ENCODE measurements at regions not wholly inside any gene's neighbourhood (a gene's known extent, or its start where the extent isn't known, plus 50 kb on each side); places are given as distances from the start of the nearest gene placed in this dataset.

DNA sequence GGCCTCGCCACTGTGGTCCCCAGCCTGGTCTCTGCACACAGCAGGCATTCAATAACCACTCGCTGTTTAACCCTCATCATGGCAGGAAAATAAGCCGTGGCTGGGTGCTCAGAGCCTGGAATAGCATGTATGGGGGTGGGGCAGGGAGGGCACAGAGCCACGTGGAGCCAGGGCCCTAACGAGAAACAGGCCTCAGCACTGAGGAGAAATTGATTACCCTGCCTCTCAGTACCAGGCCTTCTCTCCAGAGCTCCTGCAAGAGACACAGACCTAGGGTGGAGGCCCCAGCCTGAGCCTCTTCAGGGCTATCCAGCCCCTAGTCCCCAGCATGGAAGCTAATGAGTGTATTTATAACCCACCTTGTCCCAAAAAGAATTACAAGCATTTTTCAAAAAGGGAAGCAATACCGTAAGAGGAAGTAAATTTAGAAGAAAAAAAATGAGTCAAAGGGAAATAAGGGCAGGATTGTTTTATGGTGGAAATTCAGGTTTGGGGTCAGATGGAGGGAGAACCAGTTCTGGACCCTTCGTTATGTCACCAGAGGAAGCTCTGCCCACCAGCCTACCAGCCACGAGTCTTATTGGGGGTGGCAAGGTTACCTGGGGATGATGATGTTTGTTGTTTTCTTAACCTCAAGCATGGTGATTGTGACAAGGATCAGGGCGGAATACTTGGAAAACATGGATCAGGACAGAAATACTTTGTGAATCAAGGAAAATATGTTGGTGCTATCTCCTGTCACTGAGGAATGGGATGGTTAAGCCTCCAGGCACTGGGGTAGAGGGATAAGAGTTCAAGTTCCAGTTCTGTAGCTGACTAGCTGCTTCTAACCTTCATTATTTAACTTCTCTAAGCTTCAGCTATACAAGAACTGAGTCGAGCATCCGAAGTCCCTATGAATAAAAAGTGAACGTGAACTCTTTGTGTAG is 101.9 kb upstream of the RBPJ start:
- TF ChIP-seq POLR2A (IDR thresholded peaks at IDR 0.05): no peak
- TF ChIP-seq, protein P1, sequence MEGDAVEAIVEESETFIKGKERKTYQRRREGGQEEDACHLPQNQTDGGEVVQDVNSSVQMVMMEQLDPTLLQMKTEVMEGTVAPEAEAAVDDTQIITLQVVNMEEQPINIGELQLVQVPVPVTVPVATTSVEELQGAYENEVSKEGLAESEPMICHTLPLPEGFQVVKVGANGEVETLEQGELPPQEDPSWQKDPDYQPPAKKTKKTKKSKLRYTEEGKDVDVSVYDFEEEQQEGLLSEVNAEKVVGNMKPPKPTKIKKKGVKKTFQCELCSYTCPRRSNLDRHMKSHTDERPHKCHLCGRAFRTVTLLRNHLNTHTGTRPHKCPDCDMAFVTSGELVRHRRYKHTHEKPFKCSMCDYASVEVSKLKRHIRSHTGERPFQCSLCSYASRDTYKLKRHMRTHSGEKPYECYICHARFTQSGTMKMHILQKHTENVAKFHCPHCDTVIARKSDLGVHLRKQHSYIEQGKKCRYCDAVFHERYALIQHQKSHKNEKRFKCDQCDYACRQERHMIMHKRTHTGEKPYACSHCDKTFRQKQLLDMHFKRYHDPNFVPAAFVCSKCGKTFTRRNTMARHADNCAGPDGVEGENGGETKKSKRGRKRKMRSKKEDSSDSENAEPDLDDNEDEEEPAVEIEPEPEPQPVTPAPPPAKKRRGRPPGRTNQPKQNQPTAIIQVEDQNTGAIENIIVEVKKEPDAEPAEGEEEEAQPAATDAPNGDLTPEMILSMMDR (IDR thresholded peaks at IDR 0.05 in 4 of 5, conservative IDR thresholded peaks at IDR 0.05 in 1 of 5): no peak
